ENCODE measurements at regions not wholly inside any gene's neighbourhood (a gene's known extent, or its start where the extent isn't known, plus 50 kb on each side); places are given as distances from the start of the nearest gene placed in this dataset.

GRCh38 chr2:156697906-156698305, 261.7 kb downstream of the GPD2 start:
- DNase-seq, result no peak

DNA sequence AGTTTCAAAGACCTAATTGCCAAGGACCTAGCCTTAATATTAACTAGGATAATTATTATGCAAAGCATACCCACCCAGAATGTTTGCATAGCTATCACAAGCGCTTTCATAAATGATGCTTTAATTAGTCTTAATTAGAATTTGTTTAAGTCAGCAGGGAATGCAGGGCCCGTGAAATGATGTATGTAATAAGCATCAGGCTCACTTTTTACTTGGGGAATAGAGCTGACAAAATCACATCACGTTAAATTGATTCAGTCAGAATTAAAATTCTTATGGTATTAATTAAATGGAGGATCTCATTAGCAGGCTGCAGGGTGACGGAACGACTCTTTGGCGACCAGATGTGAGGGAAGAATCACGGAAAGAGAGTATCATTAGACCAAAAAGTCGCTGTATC, 264.5 kb downstream of the GPD2 start:
- DNase-seq, result no peak

- no peak for DNase-seq
Measured at GRCh38 chr2:156702541-156702940, 266.4 kb downstream of the GPD2 start.

DNA sequence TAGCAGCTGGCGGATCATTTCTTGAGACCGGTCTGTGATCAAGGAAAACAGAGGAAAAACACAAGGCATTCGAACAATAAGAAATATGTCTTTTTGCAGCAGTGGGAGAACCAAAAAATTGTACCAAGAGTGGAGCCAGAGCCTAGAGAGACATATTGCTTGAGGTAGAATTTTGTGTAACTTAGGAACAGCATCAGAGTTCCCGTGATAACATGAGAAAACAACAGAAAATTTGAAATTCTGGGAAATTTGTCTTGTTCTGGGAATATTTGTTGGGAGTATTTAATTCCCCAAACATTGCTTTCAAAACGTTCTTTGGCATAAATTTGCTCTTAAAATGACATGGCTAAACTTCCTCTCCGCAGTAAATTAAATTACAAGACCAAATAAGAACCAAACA, 267.5 kb downstream of the GPD2 start:
- DNase-seq, result no peak

DNA sequence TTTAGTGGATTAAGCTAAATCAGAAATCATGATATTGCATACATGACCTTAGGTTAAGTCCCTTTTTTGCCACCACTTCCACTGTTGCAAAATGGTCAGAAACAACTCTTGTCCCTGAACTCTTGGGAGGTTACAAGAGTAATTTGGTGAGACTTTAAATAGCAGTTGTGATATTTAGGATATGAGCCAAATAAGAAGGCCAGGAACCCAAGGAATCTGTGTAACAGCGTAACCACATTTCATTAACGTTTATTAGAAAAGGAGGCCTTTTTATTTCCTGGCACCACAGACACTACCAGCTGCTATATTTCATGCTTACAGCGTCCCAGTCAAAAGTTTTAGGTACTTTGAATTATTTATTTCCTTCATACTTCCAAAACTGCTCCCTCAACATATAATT, 268.0 kb downstream of the GPD2 start:
- DNase-seq, result no peak

DNA sequence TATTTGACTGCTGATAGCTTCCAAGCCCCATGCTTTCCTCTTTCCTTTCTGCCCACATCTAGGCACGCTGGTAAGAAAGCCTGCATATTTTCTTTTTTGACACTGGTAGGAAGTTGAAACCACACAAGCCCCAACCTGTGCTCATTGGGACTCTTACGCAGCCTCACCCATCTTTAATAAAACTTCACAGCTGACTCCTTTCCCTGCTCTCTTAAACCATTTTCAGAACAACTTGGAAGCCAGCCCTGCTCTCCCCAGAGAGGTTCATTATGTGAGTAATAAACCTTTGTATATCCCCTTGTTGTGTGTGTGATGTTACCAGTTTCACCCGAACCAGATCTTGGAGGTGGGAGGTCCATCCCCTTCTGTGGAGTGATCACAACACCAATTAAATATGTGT, 268.4 kb downstream of the GPD2 start:
- DNase-seq, result no peak

- DNase-seq, result no peak
Measured at GRCh38 chr2:156706576-156706975, 270.4 kb downstream of the GPD2 start.

DNA sequence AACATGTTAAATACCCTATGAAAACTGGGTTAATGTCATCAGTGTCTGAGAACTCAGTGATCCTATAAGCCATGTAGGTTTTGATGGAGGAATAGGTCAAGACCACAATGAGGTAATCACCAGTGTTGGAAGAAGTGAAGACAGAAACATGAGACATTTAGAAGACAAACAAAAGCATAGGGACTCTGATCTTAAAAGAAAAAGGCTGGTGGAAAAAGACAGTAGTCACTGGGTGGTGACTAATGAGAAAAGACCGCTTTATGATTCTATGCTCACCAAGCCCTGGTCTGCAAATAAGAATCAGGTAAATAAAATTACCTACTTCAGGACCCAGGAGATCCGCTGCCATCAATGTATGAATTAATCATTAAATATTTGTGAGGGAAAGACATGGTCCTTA, 271.9 kb downstream of the GPD2 start:
- no peak for DNase-seq

GRCh38 chr2:156709091-156709490, 272.9 kb downstream of the GPD2 start:
- DNase-seq, result no peak

DNA sequence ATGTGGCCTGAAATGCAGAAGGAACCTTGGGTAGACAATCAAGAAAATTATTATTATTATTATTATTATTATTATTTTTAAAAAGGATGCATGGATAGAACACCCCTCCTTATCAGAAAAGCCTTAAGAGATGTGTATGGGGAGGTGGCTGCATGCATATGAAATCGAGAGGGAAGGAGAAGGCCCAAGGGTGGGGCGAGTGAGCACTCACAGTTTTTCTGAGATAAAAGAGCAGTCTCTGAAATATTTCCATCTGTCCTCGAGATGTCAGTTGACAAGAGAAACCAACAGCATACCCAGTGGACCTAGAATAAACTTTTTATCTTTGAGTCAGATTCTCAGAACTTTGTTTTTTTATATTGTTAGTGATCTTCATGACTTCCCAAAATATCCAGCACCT, 282.9 kb downstream of the GPD2 start:
- DNase-seq, result no peak

- no peak for DNase-seq
Measured at GRCh38 chr2:156727867-156728266, 291.7 kb downstream of the GPD2 start.

- DNase-seq, result no peak
Measured at GRCh38 chr2:156728328-156728727, 292.1 kb downstream of the GPD2 start.

GRCh38 chr2:156731506-156731905, 295.3 kb downstream of the GPD2 start:
- DNase-seq, result no peak

GRCh38 chr2:156736950-156737349, 300.8 kb downstream of the GPD2 start:
- DNase-seq, result no peak

DNA sequence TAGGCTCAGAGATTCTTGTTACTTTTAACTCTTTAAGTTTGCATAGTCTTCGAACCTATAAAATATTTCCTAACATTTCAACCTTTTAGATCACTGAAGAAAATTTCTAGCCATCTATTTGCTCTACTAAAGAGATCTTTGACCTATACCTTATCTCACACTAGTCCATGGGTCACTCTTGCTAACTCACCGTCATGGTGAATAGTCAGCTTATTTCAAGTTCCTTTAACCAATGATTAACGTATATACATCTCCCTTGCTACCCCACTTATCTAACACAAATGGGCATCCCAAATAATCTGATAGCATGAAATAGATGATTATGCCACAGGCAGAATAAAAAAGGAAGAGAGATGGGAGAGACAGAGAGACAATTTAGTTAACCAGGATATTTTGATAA, 303.1 kb downstream of the GPD2 start:
- no peak for DNase-seq

GRCh38 chr2:156745619-156746018, 309.4 kb downstream of the GPD2 start:
- DNase-seq, result no peak

- DNase-seq, result no peak
Measured at GRCh38 chr2:156748221-156748620, 312.0 kb downstream of the GPD2 start.

GRCh38 chr2:156752042-156752441, 315.9 kb downstream of the GPD2 start:
- no peak for DNase-seq

DNA sequence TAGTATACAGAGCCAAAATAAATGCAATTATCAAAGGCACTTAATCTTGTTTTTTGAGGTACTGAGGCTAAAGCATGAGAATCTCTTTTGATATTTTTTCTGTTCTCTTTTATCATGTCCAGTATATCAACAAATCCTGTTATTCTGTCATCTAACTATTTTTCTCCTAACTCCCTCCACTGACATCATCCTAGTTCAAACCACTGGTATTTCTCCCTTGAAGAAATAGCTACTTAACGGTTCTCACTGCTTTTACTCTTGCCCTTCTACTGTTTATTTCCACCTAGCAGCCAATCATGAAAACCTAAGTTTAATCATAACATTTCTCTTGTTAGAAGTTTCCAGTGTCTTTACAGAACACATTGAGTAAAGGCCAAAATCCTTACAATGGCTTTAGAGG, 317.6 kb downstream of the GPD2 start:
- no peak for DNase-seq

- DNase-seq, result no peak
Measured at GRCh38 chr2:156756516-156756915, 320.3 kb downstream of the GPD2 start.

DNA sequence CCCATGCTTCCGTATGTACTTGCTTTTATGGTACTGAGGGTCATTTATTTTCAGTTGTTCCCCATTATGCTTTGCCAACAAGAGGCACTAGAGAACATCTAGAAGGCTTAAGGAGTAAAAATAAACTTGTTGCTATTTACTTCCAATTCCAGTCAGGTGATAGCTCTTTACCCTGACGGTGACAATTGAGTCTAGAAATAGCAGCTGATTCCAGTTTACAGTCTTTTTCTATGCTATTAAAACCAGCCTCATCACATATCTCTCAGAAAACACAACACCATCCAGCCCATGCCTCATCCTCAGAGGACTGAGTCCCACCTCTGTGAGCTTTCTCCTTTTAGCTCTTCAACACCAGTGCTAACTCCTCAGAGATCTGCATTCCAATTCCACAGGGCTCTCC, 327.0 kb downstream of the GPD2 start:
- DNase-seq, result no peak

DNA sequence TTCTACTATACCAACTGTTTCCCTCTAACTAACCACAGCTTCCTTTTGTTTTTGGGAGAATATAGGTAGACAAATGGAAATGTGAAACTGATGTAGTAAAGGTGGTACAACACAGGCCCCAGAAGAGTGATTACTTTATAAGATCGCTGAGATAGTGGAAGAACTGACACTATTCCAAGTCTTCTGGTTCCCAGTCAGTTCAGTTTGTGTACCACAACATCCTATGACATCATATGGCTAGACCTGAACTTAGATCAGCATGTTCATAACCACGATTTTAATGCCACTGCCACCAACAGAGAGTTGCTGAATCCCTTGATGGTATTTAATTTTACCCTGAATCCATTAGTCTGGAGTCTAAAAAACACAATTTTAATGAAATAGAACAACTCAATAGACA, 328.9 kb downstream of the GPD2 start:
- no peak for DNase-seq

- no peak for DNase-seq
Measured at GRCh38 chr2:156765450-156765849, 329.3 kb downstream of the GPD2 start.

- no peak for DNase-seq
Measured at GRCh38 chr2:156769802-156770201, 333.6 kb downstream of the GPD2 start.

- no peak for DNase-seq
Measured at GRCh38 chr2:156778916-156779315, 342.7 kb downstream of the GPD2 start.

DNA sequence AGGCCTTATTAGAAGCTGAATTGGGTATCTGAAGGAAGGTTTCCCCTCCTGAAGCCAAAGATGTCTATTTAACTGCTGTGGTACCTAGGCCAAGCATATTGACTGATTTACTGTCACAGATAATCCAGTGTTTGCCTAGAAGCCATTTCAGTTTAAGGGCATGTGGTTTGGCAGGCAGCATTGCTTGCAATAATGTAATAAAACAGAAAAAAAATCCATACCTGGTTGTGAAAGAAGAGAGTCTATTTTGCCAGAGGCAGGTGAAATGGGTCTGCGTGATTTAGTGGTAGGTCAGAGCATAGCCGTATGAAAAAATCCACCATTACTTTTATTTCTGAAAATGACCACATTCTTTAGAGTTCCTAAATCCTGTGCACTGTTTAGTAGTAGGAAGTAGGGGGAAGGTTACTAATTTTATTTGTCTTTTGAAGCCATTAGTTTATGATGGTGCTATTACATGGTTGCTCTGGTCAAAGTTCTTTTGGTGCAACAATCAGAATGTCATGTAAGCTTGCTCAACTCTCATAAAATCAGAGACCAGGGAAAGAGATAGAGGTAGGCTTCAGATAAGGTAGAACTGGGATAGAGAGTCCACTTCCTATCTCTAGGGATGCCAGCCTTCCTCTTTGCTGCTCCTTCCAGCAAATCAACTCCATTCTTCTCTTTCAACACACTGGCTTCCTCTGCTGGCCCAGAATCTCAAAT, 343.4 kb downstream of the GPD2 start:
- DNase-seq, result no peak
